ENCODE measurements at regions not wholly inside any gene's neighbourhood (a gene's known extent, or its start where the extent isn't known, plus 50 kb on each side); places are given as distances from the start of the nearest gene placed in this dataset.

DNA sequence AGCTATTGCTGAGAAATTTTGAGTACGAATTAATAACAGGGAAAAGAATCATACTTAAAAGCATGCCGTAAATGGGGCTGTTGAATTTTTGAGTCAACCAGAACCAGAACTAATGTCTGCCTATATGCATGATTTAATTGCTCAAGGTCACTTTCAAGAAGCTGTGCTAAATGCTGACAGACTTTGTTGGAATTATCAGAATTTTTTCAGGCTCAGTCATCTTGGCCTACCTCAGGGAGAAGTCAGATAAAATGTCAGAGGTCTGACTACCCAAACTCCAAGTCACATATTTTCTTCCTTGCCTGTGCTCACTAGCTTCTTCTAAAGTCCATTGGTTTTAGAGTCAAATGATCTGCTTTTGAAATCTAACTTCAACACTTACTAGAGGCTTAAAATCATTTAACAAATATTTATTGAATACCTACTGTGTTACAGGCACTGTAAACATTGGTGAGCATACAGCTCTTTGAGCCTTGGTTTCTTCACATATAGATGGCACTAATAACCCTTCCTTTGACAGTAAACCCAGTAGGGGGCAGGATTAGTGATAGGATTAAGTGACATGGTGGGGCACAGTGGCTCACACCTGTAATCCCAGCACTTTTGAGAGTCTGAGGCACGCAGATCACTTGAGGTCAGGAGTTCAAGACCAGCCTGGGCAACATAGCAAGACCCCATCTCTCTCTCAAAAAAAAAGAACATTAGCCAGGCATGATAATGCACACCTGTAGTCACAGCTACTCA is 121.2 kb upstream of the SLC44A3 start:
- no peaks in the 10 kb centered on the region for H3K4me1 ChIP-seq (ENCODE audit: insufficient read depth, low read length)
- H3K27me3 ChIP-seq (ENCODE audit: insufficient read depth, low read length) = no peaks in the 10 kb centered on the region
- peaks cover 0 to 3% (median 0%) of the 10 kb centered on the region in 8 donors for H3K9me3 Mint-ChIP-seq
- no peaks in the 10 kb centered on the region for H3K36me3 ChIP-seq (ENCODE audit: insufficient read depth, low read length)
- H3K27ac ChIP-seq (ENCODE audit: low read depth, low read length) = no peak overlapping the region
- H3K4me1 Mint-ChIP-seq = no peaks in the 10 kb centered on the region
- ChIA-PET POLR2A (ENCODE audit: partially characterized antibody) (no interaction called here), CTCF (ENCODE audit: partially characterized antibody) (no interaction called here)
- H3K9me3 ChIP-seq (ENCODE audit: control insufficient read depth in 1 of 2, low read length in 2 of 2) = no peaks in the 10 kb centered on the region
- H3K4me3 ChIP-seq (ENCODE audit: low read length in 2 of 2) = no peak overlapping the region
- no peaks in the 10 kb centered on the region for H3K36me3 Mint-ChIP-seq
- H3K4me3 Mint-ChIP-seq = no peak overlapping the region
- no peak overlapping the region for H3K27ac Mint-ChIP-seq
- DNase-seq = no peak
- intact Hi-C loops (cut with micrococcal nuclease) = no loop called here
- peaks cover 3 to 4% of the 10 kb centered on the region in 2 donors for H3K27me3 Mint-ChIP-seq

DNA sequence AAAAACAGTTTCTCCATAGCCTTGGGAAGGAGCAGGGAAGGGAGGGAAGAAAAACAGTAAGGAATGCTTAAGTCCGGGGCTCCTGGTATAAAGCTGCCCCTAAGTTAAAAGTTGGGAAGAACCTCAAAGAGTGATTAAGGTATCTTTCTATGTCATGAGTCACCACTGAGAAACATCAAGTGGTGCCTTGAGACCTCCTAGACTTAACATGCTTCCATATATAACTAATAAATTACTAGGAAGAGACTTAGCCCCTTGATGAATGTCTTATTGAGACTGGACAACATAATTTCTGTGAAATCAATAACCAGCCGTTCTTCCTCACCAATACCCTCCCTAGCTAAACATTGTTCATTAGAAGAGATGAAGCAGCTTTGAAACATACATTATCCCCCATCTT is 121.8 kb upstream of the SLC44A3 start:
- CTCF ChIA-PET (ENCODE audit: partially characterized antibody) = no interaction called here

DNA sequence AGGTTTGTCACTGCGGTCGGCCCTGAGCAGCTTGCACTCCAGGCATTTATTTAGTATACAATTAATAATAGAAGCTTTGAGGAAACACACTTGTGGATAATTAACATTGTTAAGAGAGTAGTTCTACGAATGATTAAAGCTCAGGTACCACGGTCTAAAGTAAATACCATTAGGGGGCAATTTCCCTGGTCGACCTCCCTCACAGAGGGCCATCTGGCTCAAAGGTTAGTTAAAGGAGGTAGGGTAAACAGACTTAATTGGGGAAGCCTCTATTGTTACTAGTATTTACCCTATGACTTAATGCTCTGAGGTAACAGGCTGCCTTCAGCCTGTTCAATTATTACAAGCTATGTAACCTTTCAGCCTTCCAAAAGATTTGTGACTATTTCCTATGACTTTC is 122.3 kb upstream of the SLC44A3 start:
- intact Hi-C loops (cut with micrococcal nuclease) = no loop called here

More for the DNA sequence above, 121.8 kb upstream of the SLC44A3 start:
- POLR2A ChIA-PET (ENCODE audit: partially characterized antibody) = no interaction called here
- Histone ChIP-seq H3K4me3 (ENCODE audit: low read length in 2 of 2) (no peak overlapping the region), H3K27ac (ENCODE audit: low read depth, low read length) (no peak overlapping the region), H3K9me3 (ENCODE audit: control insufficient read depth in 1 of 2, low read length in 2 of 2) (no peaks in the 10 kb centered on the region), H3K27me3 (ENCODE audit: insufficient read depth, low read length) (no peaks in the 10 kb centered on the region), H3K36me3 (ENCODE audit: insufficient read depth, low read length) (no peaks in the 10 kb centered on the region), H3K4me1 (ENCODE audit: insufficient read depth, low read length) (no peaks in the 10 kb centered on the region)
- no peak overlapping the region for H3K27ac Mint-ChIP-seq
- peaks cover 3 to 7% of the 10 kb centered on the region in 2 donors for H3K27me3 Mint-ChIP-seq
- H3K4me3 Mint-ChIP-seq = no peak overlapping the region
- H3K9me3 Mint-ChIP-seq = peaks cover 0 to 3% (median 0%) of the 10 kb centered on the region in 8 donors
- DNase-seq = no peak
- intact Hi-C loops (cut with micrococcal nuclease) = no loop called here
- no peaks in the 10 kb centered on the region for H3K36me3 Mint-ChIP-seq
- H3K4me1 Mint-ChIP-seq = no peaks in the 10 kb centered on the region

DNA sequence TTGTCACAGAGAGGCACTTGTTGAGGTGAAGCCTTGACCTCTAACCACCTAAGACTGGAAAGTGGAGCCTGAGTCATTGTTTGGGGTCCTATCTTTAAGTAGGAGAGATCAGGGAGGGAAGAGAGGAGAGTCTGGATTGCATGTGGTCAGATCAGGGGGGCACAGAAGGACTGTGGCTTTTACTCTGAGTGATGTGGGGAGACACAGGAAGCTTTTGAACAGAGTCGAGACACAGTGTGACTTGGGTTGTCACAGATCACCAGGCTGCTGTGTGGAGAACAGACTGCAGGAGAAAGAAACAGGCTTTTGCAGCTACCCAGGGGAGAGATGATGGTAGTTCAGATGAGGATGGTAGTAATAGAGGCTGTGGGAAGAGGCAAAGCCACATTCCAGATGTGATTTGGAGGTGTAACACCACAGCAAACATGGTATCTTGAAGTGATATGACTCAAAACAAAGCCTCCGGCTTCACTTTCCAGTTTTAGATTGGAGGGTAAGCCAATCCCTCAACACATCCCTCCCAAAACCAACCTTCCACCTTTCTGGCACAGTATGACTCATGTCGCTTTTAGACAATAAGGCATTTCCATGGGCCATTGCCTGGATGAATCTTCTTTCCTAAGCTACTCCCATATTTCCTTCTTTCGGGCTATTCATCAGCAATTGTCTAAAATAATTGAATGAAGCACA is 125.8 kb upstream of the SLC44A3 start:
- H3K4me3 Mint-ChIP-seq = no peak overlapping the region
- ChIA-PET POLR2A (ENCODE audit: partially characterized antibody) (no interaction called here), CTCF (ENCODE audit: partially characterized antibody) (no interaction called here)
- no peak overlapping the region for H3K27ac Mint-ChIP-seq
- intact Hi-C loops (cut with micrococcal nuclease) = no loop called here
- H3K27me3 Mint-ChIP-seq = peaks cover 3 to 8% of the 10 kb centered on the region in 2 donors
- H3K36me3 Mint-ChIP-seq = no peaks in the 10 kb centered on the region
- Histone ChIP-seq H3K4me1 (ENCODE audit: insufficient read depth, low read length) (no peaks in the 10 kb centered on the region), H3K36me3 (ENCODE audit: insufficient read depth, low read length) (no peaks in the 10 kb centered on the region), H3K27me3 (ENCODE audit: insufficient read depth, low read length) (no peaks in the 10 kb centered on the region), H3K9me3 (ENCODE audit: control insufficient read depth in 1 of 2, low read length in 2 of 2) (no peaks in the 10 kb centered on the region), H3K4me3 (ENCODE audit: low read length in 2 of 2) (no peak overlapping the region), H3K27ac (ENCODE audit: low read depth, low read length) (no peak overlapping the region)
- DNase-seq = no peak
- H3K9me3 Mint-ChIP-seq = peaks cover 0 to 3% (median 2%) of the 10 kb centered on the region in 8 donors
- no peaks in the 10 kb centered on the region for H3K4me1 Mint-ChIP-seq

More for the DNA sequence above, 122.3 kb upstream of the SLC44A3 start:
- Histone ChIP-seq H3K4me1 (ENCODE audit: insufficient read depth, low read length) (no peaks in the 10 kb centered on the region), H3K4me3 (ENCODE audit: low read length in 2 of 2) (no peak overlapping the region), H3K9me3 (ENCODE audit: control insufficient read depth in 1 of 2, low read length in 2 of 2) (no peaks in the 10 kb centered on the region), H3K27me3 (ENCODE audit: insufficient read depth, low read length) (no peaks in the 10 kb centered on the region), H3K36me3 (ENCODE audit: insufficient read depth, low read length) (no peaks in the 10 kb centered on the region), H3K27ac (ENCODE audit: low read depth, low read length) (no peak overlapping the region)
- H3K36me3 Mint-ChIP-seq = no peaks in the 10 kb centered on the region
- no peak for DNase-seq
- ChIA-PET CTCF (ENCODE audit: partially characterized antibody) (no interaction called here), POLR2A (ENCODE audit: partially characterized antibody) (no interaction called here)
- no peaks in the 10 kb centered on the region for H3K4me1 Mint-ChIP-seq
- peaks cover 0 to 3% (median 0%) of the 10 kb centered on the region in 8 donors for H3K9me3 Mint-ChIP-seq
- H3K27ac Mint-ChIP-seq = no peak overlapping the region
- H3K4me3 Mint-ChIP-seq = no peak overlapping the region
- peaks cover 3 to 7% of the 10 kb centered on the region in 2 donors for H3K27me3 Mint-ChIP-seq

DNA sequence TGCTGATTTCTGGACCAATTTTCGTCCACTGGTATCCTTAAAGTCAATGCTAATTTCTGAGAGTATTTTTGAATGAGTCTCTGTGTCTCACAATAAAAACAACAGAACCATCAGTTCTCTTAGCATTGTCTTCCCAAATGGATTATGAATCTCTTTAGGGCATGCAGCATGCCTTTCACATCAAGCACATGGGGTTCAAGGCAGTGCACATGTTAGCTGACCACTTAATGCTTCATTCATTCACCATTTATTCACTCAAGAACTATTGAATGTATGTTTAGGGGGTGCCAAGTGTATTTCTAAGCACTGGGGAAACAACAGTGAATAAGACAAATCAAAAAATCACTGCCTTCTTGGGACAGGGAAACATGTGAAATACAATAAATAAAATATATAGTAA is 126.7 kb upstream of the SLC44A3 start:
- no peaks in the 10 kb centered on the region for H3K4me1 Mint-ChIP-seq
- intact Hi-C loops (cut with micrococcal nuclease) = no loop called here

DNA sequence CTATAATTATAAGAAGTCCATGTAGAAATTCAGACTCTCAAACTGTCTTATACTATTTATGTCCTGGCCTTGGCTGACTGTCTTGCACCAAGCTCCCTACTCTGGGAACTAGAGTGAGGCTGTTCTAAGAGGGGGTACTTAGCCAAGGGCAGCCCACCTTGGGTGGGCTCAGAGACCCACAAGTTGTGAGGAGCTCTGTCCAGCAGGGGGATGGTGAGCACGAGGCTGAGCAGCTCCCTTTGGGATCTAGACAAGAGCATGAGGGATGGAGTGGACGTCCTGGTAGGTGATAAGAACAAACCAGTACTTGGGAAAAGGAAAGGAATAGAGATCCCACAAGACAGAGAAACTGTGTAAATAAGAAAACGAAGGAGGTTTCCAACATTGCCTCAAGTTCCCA is 127.1 kb upstream of the SLC44A3 start:
- no peaks in the 10 kb centered on the region for H3K27me3 ChIP-seq (ENCODE audit: insufficient read depth, low read length)
- intact Hi-C loops (cut with micrococcal nuclease) = no loop called here
- H3K9me3 ChIP-seq (ENCODE audit: control insufficient read depth in 1 of 2, low read length in 2 of 2) = no peaks in the 10 kb centered on the region
- ChIA-PET POLR2A (ENCODE audit: partially characterized antibody) (no interaction called here), CTCF (ENCODE audit: partially characterized antibody) (no interaction called here)
- no peaks in the 10 kb centered on the region for H3K36me3 ChIP-seq (ENCODE audit: insufficient read depth, low read length)
- no peaks in the 10 kb centered on the region for H3K36me3 Mint-ChIP-seq
- H3K9me3 Mint-ChIP-seq = peaks cover 0 to 3% (median 2%) of the 10 kb centered on the region in 8 donors
- peaks cover 6 to 8% of the 10 kb centered on the region in 2 donors for H3K27me3 Mint-ChIP-seq
- H3K4me1 Mint-ChIP-seq = no peaks in the 10 kb centered on the region
- no peak overlapping the region for H3K4me3 ChIP-seq (ENCODE audit: low read length in 2 of 2)
- H3K4me3 Mint-ChIP-seq = no peak overlapping the region
- H3K4me1 ChIP-seq (ENCODE audit: insufficient read depth, low read length) = no peaks in the 10 kb centered on the region
- H3K27ac ChIP-seq (ENCODE audit: low read depth, low read length) = no peak overlapping the region
- no peak for DNase-seq
- H3K27ac Mint-ChIP-seq = no peak overlapping the region

More for the DNA sequence above, 126.7 kb upstream of the SLC44A3 start:
- no peak overlapping the region for H3K4me3 Mint-ChIP-seq
- no peaks in the 10 kb centered on the region for H3K27me3 ChIP-seq (ENCODE audit: insufficient read depth, low read length)
- no peak for DNase-seq
- no peaks in the 10 kb centered on the region for H3K36me3 ChIP-seq (ENCODE audit: insufficient read depth, low read length)
- ChIA-PET CTCF (ENCODE audit: partially characterized antibody) (no interaction called here), POLR2A (ENCODE audit: partially characterized antibody) (no interaction called here)
- no peaks in the 10 kb centered on the region for H3K36me3 Mint-ChIP-seq
- no peaks in the 10 kb centered on the region for H3K9me3 ChIP-seq (ENCODE audit: control insufficient read depth in 1 of 2, low read length in 2 of 2)
- no peak overlapping the region for H3K27ac ChIP-seq (ENCODE audit: low read depth, low read length)
- no peak overlapping the region for H3K27ac Mint-ChIP-seq
- H3K9me3 Mint-ChIP-seq = peaks cover 0 to 3% (median 2%) of the 10 kb centered on the region in 8 donors
- H3K4me3 ChIP-seq (ENCODE audit: low read length in 2 of 2) = no peak overlapping the region
- H3K27me3 Mint-ChIP-seq = peaks cover 4 to 8% of the 10 kb centered on the region in 2 donors
- no peaks in the 10 kb centered on the region for H3K4me1 ChIP-seq (ENCODE audit: insufficient read depth, low read length)

DNA sequence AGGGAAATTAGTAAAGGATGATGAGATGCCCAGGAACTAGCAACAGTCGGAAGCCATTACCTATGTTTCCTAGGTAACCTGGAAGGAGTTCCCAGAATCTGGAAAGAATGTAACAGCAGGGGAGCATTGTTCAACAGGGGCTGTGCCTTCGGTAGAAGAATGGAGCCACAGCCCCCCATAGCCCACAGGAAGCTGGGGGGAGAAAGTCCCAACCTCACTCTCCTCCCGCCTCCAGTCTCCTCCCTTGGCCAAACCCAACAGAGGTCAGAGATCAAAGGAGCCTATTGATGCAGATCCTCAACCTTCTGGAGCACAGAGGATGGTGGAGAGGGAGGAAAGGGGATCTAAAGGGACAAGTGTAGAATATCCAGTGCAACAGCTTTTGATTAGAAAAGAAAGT is 131.5 kb upstream of the SLC44A3 start:
- CTCF ChIA-PET (ENCODE audit: partially characterized antibody) = no interaction called here
- H3K4me3 ChIP-seq (ENCODE audit: low read length in 2 of 2) = no peak overlapping the region
- H3K27me3 Mint-ChIP-seq = peaks cover 10 to 11% of the 10 kb centered on the region in 2 donors
- H3K9me3 Mint-ChIP-seq = peaks cover 0 to 3% (median 0%) of the 10 kb centered on the region in 8 donors
- POLR2A ChIA-PET (ENCODE audit: partially characterized antibody) = no interaction called here
- H3K36me3 ChIP-seq (ENCODE audit: insufficient read depth, low read length) = no peaks in the 10 kb centered on the region
- H3K4me1 Mint-ChIP-seq = no peaks in the 10 kb centered on the region
- no peak overlapping the region for H3K4me3 Mint-ChIP-seq
- H3K27me3 ChIP-seq (ENCODE audit: insufficient read depth, low read length) = no peaks in the 10 kb centered on the region
- no peak for DNase-seq
- intact Hi-C loops (cut with micrococcal nuclease) = no loop called here
- H3K27ac Mint-ChIP-seq = no peak overlapping the region
- H3K36me3 Mint-ChIP-seq = no peaks in the 10 kb centered on the region
- H3K27ac ChIP-seq (ENCODE audit: low read depth, low read length) = no peak overlapping the region
- no peaks in the 10 kb centered on the region for H3K9me3 ChIP-seq (ENCODE audit: control insufficient read depth in 1 of 2, low read length in 2 of 2)
- no peaks in the 10 kb centered on the region for H3K4me1 ChIP-seq (ENCODE audit: insufficient read depth, low read length)

Data from CD4-positive, alpha-beta memory T cell (primary cell).